SK-N-SH (cell line): ENCODE measurements at regions not wholly inside any gene's neighbourhood (a gene's known extent, or its start where the extent isn't known, plus 50 kb on each side); places are given as distances from the start of the nearest gene placed in this dataset.

ENCODE experiments used
- CTCF ChIA-PET: fragments of 300-600, 350-600 bp; formaldehyde crosslinking; extraction: SDS; loops from one replicate; lab custom pipeline; 2021; lab: Yijun Ruan, JAX
- POLR2A ChIA-PET: fragments of 350-600 bp; sonication (Branson Sonifier 250); formaldehyde crosslinking; extraction: SDS; loops from one replicate; lab custom pipeline; 2020; ENCODE audit warnings: antibody characterized with exemption, inconsistent platforms; lab: Yijun Ruan, JAX
- DNase-seq: peaks from one replicate; pipeline ENCODE4 v3.0.0; 2012
- H2AFZ ChIP-seq: fragments of 200-600 bp; sonication (generic); 2 replicates; pipeline ENCODE4 v1.8.1; 2016; ENCODE audit warnings: antibody characterized with exemption, mild to moderate bottlenecking, low read depth
- H3F3A ChIP-seq: fragments of 200-600 bp; sonication (generic); replicated peaks from 2 replicates; pipeline ENCODE3; 2016; ENCODE audit warnings: antibody characterized with exemption, mild to moderate bottlenecking; ENCODE audit not compliant: insufficient read depth
- H3K27ac ChIP-seq, 2 experiments: fragments of 200-500 bp in 1 of 2; fragments of 200-600 bp in 1 of 2; sonication (Bioruptor generic) in 1 of 2; sonication (generic), shearing (Covaris generic) in 1 of 2; 2 replicates each; pipeline versions ENCODE4 v1.5.1 to v1.6.1; 2014 to 2016; ENCODE audit warnings: low read depth in 2 of 2, inconsistent platforms in 1 of 2, low read length in 1 of 2, mild to moderate bottlenecking in 1 of 2, mixed read lengths in 1 of 2
- H3K27me3 ChIP-seq: fragments of 200-600 bp; sonication (generic), shearing (Covaris generic); 2 replicates; pipeline ENCODE4 v1.6.1; 2016; ENCODE audit warnings: mixed run types; ENCODE audit not compliant: insufficient read depth
- H3K36me3 ChIP-seq, 2 experiments: fragments of 200-500 bp in 1 of 2; fragments of 200-600 bp in 1 of 2; sonication (Bioruptor generic) in 1 of 2; sonication (generic) in 1 of 2; replicated peaks in 1 of 2; 2 replicates each; pipeline versions ENCODE3 to v1.5.1; 2014 to 2016; ENCODE audit warnings: low read length in 1 of 2, mild to moderate bottlenecking in 1 of 2; ENCODE audit not compliant: insufficient read depth in 2 of 2, control insufficient read depth in 1 of 2
- H3K4me1 ChIP-seq, 2 experiments: fragments of 200-500 bp in 1 of 2; fragments of 200-600 bp in 1 of 2; sonication (Bioruptor generic) in 1 of 2; sonication (generic), shearing (Covaris generic) in 1 of 2; 2 replicates each; pipeline versions ENCODE4 v1.5.1 to v1.6.1; 2014 to 2016; ENCODE audit warnings: low read depth in 1 of 2, low read length in 1 of 2, mixed run types in 1 of 2; ENCODE audit not compliant: insufficient read depth in 2 of 2, control insufficient read depth in 1 of 2
- H3K4me2 ChIP-seq: fragments of 200-600 bp; sonication (generic), shearing (Covaris generic); 2 replicates; pipeline ENCODE4 v1.6.1; 2017; ENCODE audit warnings: mixed run types
- H3K4me3 ChIP-seq, 2 experiments: fragments of 200-500 bp in 1 of 2; fragments of 200-600 bp in 1 of 2; sonication (Bioruptor generic) in 1 of 2; sonication (generic), shearing (Covaris generic) in 1 of 2; 2 replicates each; pipeline versions ENCODE4 v1.5.1 to v1.8.1; 2014 to 2016; ENCODE audit warnings: low read depth in 2 of 2, inconsistent platforms in 1 of 2, low read length in 1 of 2, mild to moderate bottlenecking in 1 of 2, mixed read lengths in 1 of 2, moderate library complexity in 1 of 2
- H3K79me2 ChIP-seq: fragments of 200-600 bp; sonication (generic); 2 replicates; pipeline ENCODE4 v1.8.1; 2017; ENCODE audit warnings: mild to moderate bottlenecking; ENCODE audit not compliant: insufficient read depth
- H3K9ac ChIP-seq: fragments of 200-600 bp; sonication (generic); 2 replicates; pipeline ENCODE4 v1.6.1; 2017; ENCODE audit warnings: mixed run types
- H3K9me2 ChIP-seq: fragments of 200-600 bp; sonication (generic); 2 replicates; pipeline ENCODE4 v1.6.1; 2017; ENCODE audit warnings: mixed run types
- H3K9me3 ChIP-seq: fragments of 200-600 bp; sonication (generic); 2 replicates; pipeline ENCODE4 v1.6.1; 2017; ENCODE audit warnings: mixed run types, mild to moderate bottlenecking, moderate library complexity
- H4K20me1 ChIP-seq: fragments of 200-600 bp; sonication (generic); 2 replicates; pipeline ENCODE4 v1.6.1; 2017; ENCODE audit warnings: mild to moderate bottlenecking, mixed run types; ENCODE audit not compliant: insufficient read depth
- EZH2phosphoT487 ChIP-seq: fragments of 200-600 bp; sonication (generic); IDR thresholded peaks from 2 replicates; pipeline ENCODE4 v1.6.1; 2017; ENCODE audit warnings: low read depth, mixed run types, mild to moderate bottlenecking, antibody characterized with exemption, moderate library complexity, borderline replicate concordance
- FOSL2 ChIP-seq: IDR thresholded peaks from 2 replicates; pipeline ENCODE4 v1.4.0; 2012; ENCODE audit warnings: low read depth, mild to moderate bottlenecking, moderate library complexity, borderline replicate concordance
- FOXJ3 ChIP-seq: sonication (generic); formaldehyde crosslinking; IDR thresholded peaks from 2 replicates; pipeline ENCODE4 v1.5.1; 2020; ENCODE audit warnings: mild to moderate bottlenecking, missing genetic modification reagents
- FOXM1 ChIP-seq: IDR thresholded peaks from 2 replicates; pipeline ENCODE4 v1.4.0; 2012; ENCODE audit warnings: low read depth, mild to moderate bottlenecking
- GATA2 ChIP-seq: sonication (generic); formaldehyde crosslinking; IDR thresholded peaks from 2 replicates; pipeline ENCODE4 v1.5.0; 2020; ENCODE audit warnings: mild to moderate bottlenecking, missing genetic modification reagents
- JUND ChIP-seq: IDR thresholded peaks from 2 replicates; pipeline ENCODE4 v1.4.0; 2012
- MAX ChIP-seq: IDR thresholded peaks from 2 replicates; pipeline ENCODE4 v1.4.0; 2012; ENCODE audit warnings: low read depth
- MEF2A ChIP-seq: IDR thresholded peaks from 2 replicates; pipeline ENCODE4 v1.4.0; 2012; ENCODE audit warnings: low read depth, borderline replicate concordance
- RAD21 ChIP-seq: IDR thresholded peaks from 2 replicates; pipeline ENCODE4 v1.6.1; 2012; ENCODE audit warnings: mild to moderate bottlenecking, low read length
- RCOR1 ChIP-seq: fragments of 150-350 bp; IDR thresholded peaks from 2 replicates; pipeline ENCODE4 v1.6.1; 2017; ENCODE audit warnings: antibody characterized with exemption, low read length
- REST ChIP-seq: IDR thresholded peaks from 2 replicates; pipeline ENCODE4 v1.6.1; 2012; ENCODE audit warnings: mild to moderate bottlenecking, low read depth, low read length, moderate library complexity
- RFX5 ChIP-seq: IDR thresholded peaks from 2 replicates; pipeline ENCODE4 v1.6.1; 2012; ENCODE audit warnings: mild to moderate bottlenecking, improper control_type of control experiment, low read length
- RXRA ChIP-seq: IDR thresholded peaks from 2 replicates; pipeline ENCODE4 v1.4.0; 2012; ENCODE audit warnings: low read depth, mild to moderate bottlenecking, borderline replicate concordance
- SMC3 ChIP-seq: IDR thresholded peaks from 2 replicates; pipeline ENCODE4 v1.6.1; 2012; ENCODE audit warnings: low read depth, low read length, improper control_type of control experiment
- TEAD4 ChIP-seq: IDR thresholded peaks from 2 replicates; pipeline ENCODE4 v1.4.0; 2012; ENCODE audit warnings: mild to moderate bottlenecking, borderline replicate concordance; ENCODE audit not compliant: insufficient read depth
- USF2 ChIP-seq: fragments of 150-350 bp; IDR thresholded peaks from 2 replicates; pipeline ENCODE4 v1.6.1; 2017; ENCODE audit warnings: antibody characterized with exemption, low read length, low read depth, borderline replicate concordance
- ZBTB33 ChIP-seq: IDR thresholded peaks from 2 replicates; pipeline ENCODE4 v1.4.0; 2012; ENCODE audit warnings: low read depth, borderline replicate concordance
- whole genome bisulfite sequencing: methylation state at CpG from one replicate; pipeline ENCODE4 v1.1.6; 2017; ENCODE audit warnings: low lambda C conversion rate; 5-methylcytosine and 5-hydroxymethylcytosine counted together

GRCh38 chr2:59196491-59196890 is 955.4 kb upstream of the FANCL start:
- Histone ChIP-seq H3K9me2 (no peaks in the 10 kb centered on the region), H3K79me2 (no peaks in the 10 kb centered on the region), H3K36me3 (no peaks in the 10 kb centered on the region), H3K9me3 (no peaks in the 10 kb centered on the region), H2AFZ (no peak overlapping the region), H3K4me1 (no peaks in the 10 kb centered on the region), H3K4me2 (no peak overlapping the region), H4K20me1 (no peaks in the 10 kb centered on the region), H3K27ac (no peak overlapping the region), H3K27me3 (no peaks in the 10 kb centered on the region)
- ChIA-PET POLR2A (no interaction called here), CTCF (no interaction called here)
- WGBS = 33% methylated on average over 1 of the region's 1 CpG
- DNase-seq = no peak
- TF ChIP-seq SMC3 = no peak
- TF ChIP-seq RFX5 = no peak
- no peak for TF ChIP-seq RXRA
- TF ChIP-seq FOXJ3 (CRISPR knock-in tag) = no peak
- no peak for TF ChIP-seq USF2
- TF ChIP-seq MEF2A = no peak
- no peak for TF ChIP-seq RAD21
- TF ChIP-seq EZH2phosphoT487 = no peak
- no peak for TF ChIP-seq FOXM1
- TF ChIP-seq JUND = no peak
- TF ChIP-seq REST = no peak
- TF ChIP-seq TEAD4 = no peak
- no peak for TF ChIP-seq ZBTB33
- no peak for TF ChIP-seq GATA2 (CRISPR knock-in tag)
- no peak for TF ChIP-seq MAX
- TF ChIP-seq RCOR1 = no peak
- TF ChIP-seq FOSL2 = no peak
- TF ChIP-seq, all 33 proteins: peak for 0
- H3K9ac ChIP-seq = no peak overlapping the region
- H3K4me3 ChIP-seq = no peak overlapping the region
- H3F3A ChIP-seq = no peaks in the 10 kb centered on the region
